ENCODE measurements at regions not wholly inside any gene's neighbourhood (a gene's known extent, or its start where the extent isn't known, plus 50 kb on each side); places are given as distances from the start of the nearest gene placed in this dataset.

- Mint-ChIP-seq H3K4me3 (ENCODE audit: unreplicated experiment) (no peak overlapping the region), H3K27me3 (ENCODE audit: unreplicated experiment) (no peaks in the 10 kb centered on the region), H3K4me1 (ENCODE audit: unreplicated experiment) (peaks cover 8% of the 10 kb centered on the region), H3K27ac (ENCODE audit: unreplicated experiment) (no peak overlapping the region), H3K9me3 (ENCODE audit: unreplicated experiment) (no peaks in the 10 kb centered on the region), H3K36me3 (ENCODE audit: low read depth, unreplicated experiment) (no peaks in the 10 kb centered on the region)
- no peak for TF ChIP-seq CTCF (IDR thresholded peaks at IDR 0.05; ENCODE audit: unreplicated experiment)
- DNase-seq (ENCODE audit: low spot score), result no peak
Observed at GRCh38 chr4:174152717-174153466, 130.6 kb downstream of the FBXO8 start.

GRCh38 chr4:174147863-174148262 is 135.6 kb downstream of the FBXO8 start:
- no peaks in the 10 kb centered on the region for H3K9me3 Mint-ChIP-seq (ENCODE audit: unreplicated experiment)
- TF ChIP-seq CTCF (IDR thresholded peaks at IDR 0.05; ENCODE audit: unreplicated experiment), result no peak
- no peaks in the 10 kb centered on the region for H3K27me3 Mint-ChIP-seq (ENCODE audit: unreplicated experiment)
- peaks cover 6% of the 10 kb centered on the region for H3K4me1 Mint-ChIP-seq (ENCODE audit: unreplicated experiment)
- H3K4me3 Mint-ChIP-seq (ENCODE audit: unreplicated experiment), result no peak overlapping the region
- H3K27ac Mint-ChIP-seq (ENCODE audit: unreplicated experiment), result no peak overlapping the region
- DNase-seq (ENCODE audit: low spot score), result no peak
- no peaks in the 10 kb centered on the region for H3K36me3 Mint-ChIP-seq (ENCODE audit: low read depth, unreplicated experiment)

GRCh38 chr4:174144106-174144505 is 139.4 kb downstream of the FBXO8 start:
- H3K9me3 Mint-ChIP-seq (ENCODE audit: unreplicated experiment), result no peaks in the 10 kb centered on the region
- H3K4me1 Mint-ChIP-seq (ENCODE audit: unreplicated experiment), result no peaks in the 10 kb centered on the region
- H3K27me3 Mint-ChIP-seq (ENCODE audit: unreplicated experiment), result no peaks in the 10 kb centered on the region
- no peak for DNase-seq (ENCODE audit: low spot score)
- no peak for TF ChIP-seq CTCF (IDR thresholded peaks at IDR 0.05; ENCODE audit: unreplicated experiment)
- no peaks in the 10 kb centered on the region for H3K36me3 Mint-ChIP-seq (ENCODE audit: low read depth, unreplicated experiment)
- H3K4me3 Mint-ChIP-seq (ENCODE audit: unreplicated experiment), result no peak overlapping the region
- H3K27ac Mint-ChIP-seq (ENCODE audit: unreplicated experiment), result no peak overlapping the region

GRCh38 chr4:174141876-174142275 is 141.6 kb downstream of the FBXO8 start:
- Mint-ChIP-seq H3K4me3 (ENCODE audit: unreplicated experiment) (no peak overlapping the region), H3K27me3 (ENCODE audit: unreplicated experiment) (no peaks in the 10 kb centered on the region), H3K9me3 (ENCODE audit: unreplicated experiment) (no peaks in the 10 kb centered on the region), H3K27ac (ENCODE audit: unreplicated experiment) (no peak overlapping the region), H3K4me1 (ENCODE audit: unreplicated experiment) (no peaks in the 10 kb centered on the region), H3K36me3 (ENCODE audit: low read depth, unreplicated experiment) (no peaks in the 10 kb centered on the region)
- no peak for TF ChIP-seq CTCF (IDR thresholded peaks at IDR 0.05; ENCODE audit: unreplicated experiment)
- DNase-seq (ENCODE audit: low spot score), result no peak

GRCh38 chr4:174138616-174139015 is 144.9 kb downstream of the FBXO8 start:
- H3K36me3 Mint-ChIP-seq (ENCODE audit: low read depth, unreplicated experiment), result no peaks in the 10 kb centered on the region
- no peaks in the 10 kb centered on the region for H3K4me1 Mint-ChIP-seq (ENCODE audit: unreplicated experiment)
- no peak for TF ChIP-seq CTCF (IDR thresholded peaks at IDR 0.05; ENCODE audit: unreplicated experiment)
- no peak for DNase-seq (ENCODE audit: low spot score)
- H3K4me3 Mint-ChIP-seq (ENCODE audit: unreplicated experiment), result no peak overlapping the region
- no peaks in the 10 kb centered on the region for H3K27me3 Mint-ChIP-seq (ENCODE audit: unreplicated experiment)
- no peaks in the 10 kb centered on the region for H3K9me3 Mint-ChIP-seq (ENCODE audit: unreplicated experiment)
- no peak overlapping the region for H3K27ac Mint-ChIP-seq (ENCODE audit: unreplicated experiment)
